Left hindlimb (tissue), 1 donor: ENCODE measurements at regions not wholly inside any gene's neighbourhood (a gene's known extent, or its start where the extent isn't known, plus 50 kb on each side); places are given as distances from the start of the nearest gene placed in this dataset.

Experiments used
- DNase-seq: peaks from one replicate; pipeline ENCODE4 v3.0.0-alpha.2; 2018

- no peak for DNase-seq
Measured at GRCh38 chr6:22821664-22822320, 252.4 kb downstream of the HDGFL1 start.

- DNase-seq = no peak
Measured at GRCh38 chr6:22825210-22825609, 255.8 kb downstream of the HDGFL1 start.

- DNase-seq = no peak
Measured at GRCh38 chr6:22826961-22827360, 257.6 kb downstream of the HDGFL1 start.

- DNase-seq = no peak
Measured at GRCh38 chr6:22827760-22828159, 258.4 kb downstream of the HDGFL1 start.

- DNase-seq = peak; percentile 36
Measured at GRCh38 chr6:22828179-22829062, 259.1 kb downstream of the HDGFL1 start.

GRCh38 chr6:22829070-22829469 lies 259.7 kb downstream of the HDGFL1 start:
- no peak for DNase-seq

- DNase-seq = no peak
Measured at GRCh38 chr6:22830463-22830862, 261.1 kb downstream of the HDGFL1 start.

- DNase-seq = no peak
Measured at GRCh38 chr6:22833191-22833590, 263.8 kb downstream of the HDGFL1 start.

- DNase-seq = no peak
Measured at GRCh38 chr6:22838345-22838744, 269.0 kb downstream of the HDGFL1 start.

- no peak for DNase-seq
Measured at GRCh38 chr6:22845467-22845866, 276.1 kb downstream of the HDGFL1 start.

- DNase-seq = no peak
Measured at GRCh38 chr6:22848121-22848520, 278.8 kb downstream of the HDGFL1 start.

GRCh38 chr6:22849921-22850320 lies 280.6 kb downstream of the HDGFL1 start:
- DNase-seq = no peak

- no peak for DNase-seq
Measured at GRCh38 chr6:22852101-22852500, 282.7 kb downstream of the HDGFL1 start.

GRCh38 chr6:22873513-22874136 lies 304.3 kb downstream of the HDGFL1 start:
- peak; percentile 31 for DNase-seq

GRCh38 chr6:22875845-22876244 lies 306.5 kb downstream of the HDGFL1 start:
- no peak for DNase-seq

- no peak for DNase-seq
Measured at GRCh38 chr6:22878324-22878701, 308.9 kb downstream of the HDGFL1 start.

- DNase-seq = no peak
Measured at GRCh38 chr6:22878706-22879105, 309.3 kb downstream of the HDGFL1 start.

GRCh38 chr6:22880686-22881433 lies 311.5 kb downstream of the HDGFL1 start:
- no peak for DNase-seq

- no peak for DNase-seq
Measured at GRCh38 chr6:22882581-22882980, 313.2 kb downstream of the HDGFL1 start.

GRCh38 chr6:22883061-22883717 lies 313.8 kb downstream of the HDGFL1 start:
- DNase-seq = no peak

- DNase-seq = no peak
Measured at GRCh38 chr6:22884456-22884855, 315.1 kb downstream of the HDGFL1 start.
